ENCODE measurements at regions not wholly inside any gene's neighbourhood (a gene's known extent, or its start where the extent isn't known, plus 50 kb on each side); places are given as distances from the start of the nearest gene placed in this dataset.
"Not testable (repeated sequence)": the region's sequence is repeated elsewhere in the genome, so short reads cannot be mapped to it uniquely, and the experiment has no call there.

GRCh38 chr6:132114201-132114825 is 163.1 kb upstream of the CCN2 start:
- DNase-seq (ENCODE audit: low read depth) (peak; percentile 57), FAIRE-seq (no peak)
- H3K36me3 ChIP-seq (ENCODE audit: control insufficient read depth, insufficient read depth, low read length): no peaks in the 10 kb centered on the region
- H3K27me3 ChIP-seq (ENCODE audit: control insufficient read depth, insufficient read depth, low read length): no peaks in the 10 kb centered on the region
- H3K4me3 ChIP-seq (ENCODE audit: low read depth, low read length): no peak overlapping the region
- no peak for TF ChIP-seq CTCF (IDR thresholded peaks at IDR 0.05; ENCODE audit: insufficient read depth, low read length, severe bottlenecking)

- not testable (repeated sequence) for H3K36me3 ChIP-seq (ENCODE audit: control insufficient read depth, insufficient read depth, low read length); DNase-seq (ENCODE audit: low read depth); H3K27me3 ChIP-seq (ENCODE audit: control insufficient read depth, insufficient read depth, low read length); H3K4me3 ChIP-seq (ENCODE audit: low read depth, low read length); FAIRE-seq
These were observed 158.6 kb upstream of the CCN2 start for GRCh38 chr6:132109752-132110151.

DNA sequence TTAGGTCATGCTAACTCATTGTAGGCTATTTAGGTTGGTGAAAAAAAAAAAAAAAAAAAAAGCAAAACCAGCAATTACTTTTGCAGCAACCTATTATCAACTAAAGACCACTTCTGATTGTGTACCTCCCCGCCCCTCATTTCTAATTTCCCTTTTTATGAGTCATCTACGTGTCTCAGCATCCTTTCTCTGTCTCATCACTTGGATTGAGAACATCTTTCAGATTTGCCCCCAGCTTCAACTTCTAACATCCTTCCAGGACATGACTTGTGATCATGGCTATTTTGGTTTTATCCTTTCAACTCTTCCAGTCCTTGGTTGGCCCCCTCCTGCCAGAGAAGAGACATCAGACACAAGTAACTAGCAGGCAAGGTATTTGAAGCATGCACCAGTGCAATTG is 156.7 kb upstream of the CCN2 start:
- no peak for FAIRE-seq
- DNase-seq (ENCODE audit: low read depth): no peak
- Histone ChIP-seq H3K36me3 (ENCODE audit: control insufficient read depth, insufficient read depth, low read length) (no peaks in the 10 kb centered on the region), H3K27me3 (ENCODE audit: control insufficient read depth, insufficient read depth, low read length) (no peaks in the 10 kb centered on the region), H3K4me3 (ENCODE audit: low read depth, low read length) (no peak overlapping the region)
- TF ChIP-seq CTCF (IDR thresholded peaks at IDR 0.05; ENCODE audit: insufficient read depth, low read length, severe bottlenecking): no peak

DNA sequence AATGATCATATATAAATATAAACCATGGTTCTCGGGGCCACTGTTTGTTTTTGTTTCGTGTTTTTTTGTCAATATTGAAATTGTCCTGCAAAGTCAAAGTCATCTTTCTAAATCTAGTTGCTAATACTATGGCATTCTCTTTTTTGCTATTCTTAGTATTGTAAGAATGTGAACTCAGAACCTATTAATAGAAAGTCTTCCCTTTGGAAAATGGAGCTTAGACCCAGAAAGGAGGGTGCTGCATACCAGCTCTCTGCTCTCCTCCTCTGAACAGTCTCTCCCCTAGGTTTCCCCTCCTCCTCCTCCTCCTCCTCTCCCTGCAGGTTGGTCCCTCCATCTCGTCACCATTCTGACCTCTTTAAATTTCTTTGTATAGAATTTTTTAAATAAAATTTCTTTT is 150.4 kb upstream of the CCN2 start:
- no peaks in the 10 kb centered on the region for H3K27me3 ChIP-seq (ENCODE audit: control insufficient read depth, insufficient read depth, low read length)
- no peak for FAIRE-seq
- H3K36me3 ChIP-seq (ENCODE audit: control insufficient read depth, insufficient read depth, low read length): no peaks in the 10 kb centered on the region
- TF ChIP-seq CTCF (IDR thresholded peaks at IDR 0.05; ENCODE audit: insufficient read depth, low read length, severe bottlenecking): no peak
- H3K4me3 ChIP-seq (ENCODE audit: low read depth, low read length): no peak overlapping the region
- DNase-seq (ENCODE audit: low read depth): no peak

DNA sequence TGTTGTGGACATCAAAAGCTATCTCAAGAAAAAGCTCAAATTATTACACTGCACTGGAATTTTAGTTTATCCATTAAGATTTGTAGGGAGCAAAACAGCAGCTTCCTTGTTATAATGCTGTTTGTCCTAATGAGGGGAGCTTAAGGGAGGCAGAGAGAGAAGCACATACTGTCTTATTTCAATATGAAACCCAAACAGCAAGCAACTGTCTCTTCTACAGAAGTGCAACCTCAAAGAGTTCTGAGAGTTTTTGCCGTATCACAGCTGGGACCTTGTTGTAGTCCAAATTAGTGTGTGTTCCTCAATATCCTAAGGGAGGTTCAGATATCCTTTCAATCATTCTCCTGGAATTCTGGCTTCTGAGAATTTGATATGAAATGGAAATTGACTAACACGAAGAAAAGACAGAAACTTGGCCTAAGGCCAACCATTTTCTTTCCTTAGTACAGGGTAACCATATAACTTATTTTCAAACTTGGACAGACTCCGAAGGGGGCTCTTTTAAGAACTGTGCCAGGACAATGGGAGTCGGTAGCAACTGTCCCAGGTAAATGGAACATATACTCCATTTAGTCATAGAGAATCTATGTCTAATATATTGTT is 149.3 kb upstream of the CCN2 start:
- H3K36me3 ChIP-seq (ENCODE audit: control insufficient read depth, insufficient read depth, low read length): no peaks in the 10 kb centered on the region
- H3K27me3 ChIP-seq (ENCODE audit: control insufficient read depth, insufficient read depth, low read length): no peaks in the 10 kb centered on the region
- H3K4me3 ChIP-seq (ENCODE audit: low read depth, low read length): no peak overlapping the region
- DNase-seq (ENCODE audit: low read depth): no peak
- FAIRE-seq: no peak
- no peak for TF ChIP-seq CTCF (IDR thresholded peaks at IDR 0.05; ENCODE audit: insufficient read depth, low read length, severe bottlenecking)

DNA sequence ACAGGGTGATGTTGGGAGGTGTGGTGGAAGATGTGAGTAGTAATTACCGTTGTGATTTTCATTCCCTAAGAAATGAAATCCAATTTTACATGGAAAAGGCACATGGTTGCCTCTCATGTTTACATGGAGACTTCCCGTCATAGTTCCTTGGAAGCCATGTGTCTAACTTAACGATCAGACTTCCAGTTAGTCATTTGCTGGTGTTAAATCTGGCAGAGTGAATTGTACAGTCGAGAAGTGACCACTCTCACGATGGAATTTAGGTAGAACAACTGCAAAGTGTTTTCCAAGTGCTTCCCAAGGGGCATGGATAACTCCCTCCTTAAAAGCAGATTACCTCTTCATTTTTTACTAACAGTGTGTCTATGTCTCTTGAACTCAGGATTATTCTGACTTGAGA is 145.8 kb upstream of the CCN2 start:
- no peak for FAIRE-seq
- DNase-seq (ENCODE audit: low read depth): no peak
- no peaks in the 10 kb centered on the region for H3K27me3 ChIP-seq (ENCODE audit: control insufficient read depth, insufficient read depth, low read length)
- H3K36me3 ChIP-seq (ENCODE audit: control insufficient read depth, insufficient read depth, low read length): no peaks in the 10 kb centered on the region
- no peak for TF ChIP-seq CTCF (IDR thresholded peaks at IDR 0.05; ENCODE audit: insufficient read depth, low read length, severe bottlenecking)
- no peak overlapping the region for H3K4me3 ChIP-seq (ENCODE audit: low read depth, low read length)

Measured in bronchial epithelial cell (primary cell).